ENCODE measurements at regions not wholly inside any gene's neighbourhood (a gene's known extent, or its start where the extent isn't known, plus 50 kb on each side); places are given as distances from the start of the nearest gene placed in this dataset.
"Not testable (repeated sequence)": the region's sequence is repeated elsewhere in the genome, so short reads cannot be mapped to it uniquely, and the experiment has no call there.

DNA sequence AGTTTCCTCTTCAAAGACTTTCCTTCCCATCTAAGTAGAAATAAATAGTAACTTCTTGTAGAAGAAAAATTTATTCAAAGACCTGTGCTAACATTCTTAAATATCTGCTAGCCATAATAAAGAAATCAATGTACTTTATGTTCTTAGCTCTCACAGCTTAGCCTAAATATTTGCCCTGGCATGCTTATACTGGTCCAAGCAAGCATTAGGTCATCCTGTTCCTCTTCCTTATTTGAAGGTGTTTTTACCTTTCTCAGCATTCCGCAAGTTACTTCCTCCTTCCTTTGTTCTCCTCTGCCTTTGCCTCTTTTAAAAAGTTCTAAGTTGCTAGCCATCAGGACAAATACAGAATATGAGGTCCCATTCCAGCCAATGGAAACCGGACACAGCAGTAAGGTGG is 623.9 kb downstream of the EPM2A start:
- TF ChIP-seq POLR2A (IDR thresholded peaks at IDR 0.05; ENCODE audit: low read length); GATA1 (IDR thresholded peaks at IDR 0.05; ENCODE audit: low read depth, low read length): not testable (repeated sequence)
